ENCODE measurements at regions not wholly inside any gene's neighbourhood (a gene's known extent, or its start where the extent isn't known, plus 50 kb on each side); places are given as distances from the start of the nearest gene placed in this dataset.
A peak's percentile ranks its signal among the peaks of the same experiment; 100 is the strongest.

DNA sequence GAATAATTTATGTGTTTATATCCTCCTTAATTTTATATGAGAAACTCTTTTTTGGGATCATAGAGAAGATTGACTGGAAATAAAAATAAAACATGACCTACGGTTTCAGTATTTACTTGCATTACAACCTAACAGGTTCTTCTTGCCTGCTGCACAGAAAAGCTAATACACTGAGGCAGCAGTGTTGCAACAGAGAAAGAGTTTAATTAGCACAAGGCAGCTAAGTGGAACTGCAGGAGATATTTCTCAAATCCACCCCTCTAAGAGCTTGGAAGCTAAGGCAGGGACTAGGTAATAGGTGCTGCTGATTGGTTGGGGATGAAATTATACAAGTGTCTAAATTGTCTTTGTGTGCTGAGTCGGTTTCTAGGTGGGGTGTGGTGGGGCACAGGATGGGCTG, 380.9 kb downstream of the DIRAS2 start:
- H3K4me3 ChIP-seq (ENCODE audit: low read depth, low read length) = no peak overlapping the region
- H3K9me3 ChIP-seq = no peaks in the 10 kb centered on the region
- no peaks in the 10 kb centered on the region; the same call in 1 of the 2 replicates for H3K27me3 ChIP-seq
- H3K4me1 ChIP-seq = no peaks in the 10 kb centered on the region
- H3K36me3 ChIP-seq = no peaks in the 10 kb centered on the region
- DNase-seq = no peak
- TF ChIP-seq, protein P1, sequence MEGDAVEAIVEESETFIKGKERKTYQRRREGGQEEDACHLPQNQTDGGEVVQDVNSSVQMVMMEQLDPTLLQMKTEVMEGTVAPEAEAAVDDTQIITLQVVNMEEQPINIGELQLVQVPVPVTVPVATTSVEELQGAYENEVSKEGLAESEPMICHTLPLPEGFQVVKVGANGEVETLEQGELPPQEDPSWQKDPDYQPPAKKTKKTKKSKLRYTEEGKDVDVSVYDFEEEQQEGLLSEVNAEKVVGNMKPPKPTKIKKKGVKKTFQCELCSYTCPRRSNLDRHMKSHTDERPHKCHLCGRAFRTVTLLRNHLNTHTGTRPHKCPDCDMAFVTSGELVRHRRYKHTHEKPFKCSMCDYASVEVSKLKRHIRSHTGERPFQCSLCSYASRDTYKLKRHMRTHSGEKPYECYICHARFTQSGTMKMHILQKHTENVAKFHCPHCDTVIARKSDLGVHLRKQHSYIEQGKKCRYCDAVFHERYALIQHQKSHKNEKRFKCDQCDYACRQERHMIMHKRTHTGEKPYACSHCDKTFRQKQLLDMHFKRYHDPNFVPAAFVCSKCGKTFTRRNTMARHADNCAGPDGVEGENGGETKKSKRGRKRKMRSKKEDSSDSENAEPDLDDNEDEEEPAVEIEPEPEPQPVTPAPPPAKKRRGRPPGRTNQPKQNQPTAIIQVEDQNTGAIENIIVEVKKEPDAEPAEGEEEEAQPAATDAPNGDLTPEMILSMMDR (IDR thresholded peaks at IDR 0.05; ENCODE audit: low read depth, low read length) = no peak

DNA sequence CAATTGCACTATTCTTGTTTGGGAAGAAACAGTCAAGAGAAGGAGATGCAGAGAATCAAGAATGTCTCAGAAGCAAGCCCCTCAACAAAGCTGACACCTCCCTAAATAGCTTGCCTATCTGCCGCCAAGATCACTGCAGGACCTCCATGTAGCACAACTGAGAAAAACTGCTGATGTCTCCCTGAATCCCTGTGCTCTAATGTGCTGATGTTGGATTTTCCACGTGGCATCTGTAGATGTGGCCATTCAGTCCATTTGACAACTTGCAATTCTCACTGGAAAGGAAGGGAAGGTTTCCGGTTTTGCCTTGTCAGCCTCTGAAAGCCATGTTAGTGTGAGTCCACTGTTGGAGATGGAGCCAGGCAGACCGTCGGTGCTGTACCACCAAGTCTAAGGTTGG, 374.0 kb downstream of the DIRAS2 start:
- H3K27me3 ChIP-seq = no peaks in the 10 kb centered on the region; the same call in 1 of the 2 replicates
- H3K4me3 ChIP-seq (ENCODE audit: low read depth, low read length) = no peak overlapping the region
- no peaks in the 10 kb centered on the region; the same call in 1 of the 2 replicates for H3K9me3 ChIP-seq
- no peaks in the 10 kb centered on the region for H3K36me3 ChIP-seq
- no peaks in the 10 kb centered on the region for H3K4me1 ChIP-seq
- no peak for DNase-seq
- TF ChIP-seq, protein P1 (IDR thresholded peaks at IDR 0.05; ENCODE audit: low read depth, low read length) = no peak

DNA sequence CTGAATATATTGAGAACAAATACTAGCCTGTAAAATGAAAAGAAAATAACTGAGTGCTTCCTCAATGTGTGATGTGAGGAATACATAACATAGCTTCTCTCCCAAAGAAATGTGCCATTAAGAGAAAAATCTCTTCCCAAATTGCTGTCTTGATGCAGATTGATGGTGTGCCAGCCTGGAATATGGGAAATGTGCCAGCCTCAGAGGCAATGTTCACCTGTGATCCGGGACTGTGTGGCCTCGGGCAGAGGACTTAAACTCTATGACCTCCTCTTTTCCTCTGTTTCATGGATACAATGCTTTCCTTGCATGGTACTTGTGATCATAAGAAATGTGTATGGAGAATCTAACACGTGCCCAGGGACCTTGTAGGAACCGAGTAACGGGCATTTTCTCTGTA, 370.9 kb downstream of the DIRAS2 start:
- H3K9me3 ChIP-seq = no peaks in the 10 kb centered on the region; the same call in 1 of the 2 replicates
- H3K27me3 ChIP-seq = no peaks in the 10 kb centered on the region; the same call in 1 of the 2 replicates
- no peak for DNase-seq
- H3K4me3 ChIP-seq (ENCODE audit: low read depth, low read length) = no peak overlapping the region
- H3K36me3 ChIP-seq = no peaks in the 10 kb centered on the region
- TF ChIP-seq, protein P1 (IDR thresholded peaks at IDR 0.05; ENCODE audit: low read depth, low read length) = no peak
- no peaks in the 10 kb centered on the region for H3K4me1 ChIP-seq

DNA sequence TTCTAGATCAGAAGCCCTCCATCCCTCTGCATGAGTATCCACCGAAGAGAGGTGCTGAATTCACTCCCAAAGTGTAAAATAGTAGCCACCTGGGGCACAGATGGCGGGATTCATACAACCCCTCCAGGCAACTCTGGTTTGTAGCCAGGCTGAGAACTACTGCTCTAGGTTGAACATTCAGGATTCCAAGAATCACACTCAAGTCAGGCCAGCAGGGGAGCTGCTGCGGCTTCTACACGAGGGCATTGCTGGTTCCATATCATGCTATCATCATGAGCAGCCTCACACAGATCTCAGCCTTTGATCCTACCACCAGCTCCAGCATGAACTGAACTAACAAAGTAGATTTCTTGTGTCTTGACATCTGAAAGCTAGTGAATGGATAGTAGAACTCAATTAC, 367.9 kb downstream of the DIRAS2 start:
- Histone ChIP-seq H3K9me3 (no peaks in the 10 kb centered on the region; the same call in 1 of the 2 replicates), H3K27me3 (no peaks in the 10 kb centered on the region; the same call in 1 of the 2 replicates), H3K4me1 (no peaks in the 10 kb centered on the region), H3K4me3 (ENCODE audit: low read depth, low read length) (no peak overlapping the region), H3K36me3 (no peaks in the 10 kb centered on the region)
- DNase-seq = no peak
- TF ChIP-seq, protein P1 (IDR thresholded peaks at IDR 0.05; ENCODE audit: low read depth, low read length) = peak; percentile 23; the same call in 1 of the 2 replicates

DNA sequence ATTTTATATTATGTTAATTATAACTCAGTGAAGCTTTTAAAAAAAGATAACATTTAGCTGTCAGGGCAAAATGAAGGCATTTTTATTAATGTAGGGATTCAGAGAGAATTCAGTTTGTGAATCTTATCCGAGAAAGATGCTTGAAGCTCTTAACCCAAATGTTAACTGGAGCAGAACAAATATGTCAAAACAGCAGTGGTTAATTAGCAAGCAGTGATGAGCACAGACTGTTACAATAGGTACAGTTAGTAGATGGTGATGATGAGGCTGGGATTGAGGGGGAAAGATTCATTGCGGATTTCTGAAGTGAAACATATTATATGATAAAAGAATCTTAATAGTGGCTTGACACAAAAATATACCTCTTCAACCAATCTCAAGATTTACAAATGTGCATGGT, 356.7 kb downstream of the DIRAS2 start:
- TF ChIP-seq, protein P1 (IDR thresholded peaks at IDR 0.05; ENCODE audit: low read depth, low read length) = no peak
- no peak for DNase-seq
- no peaks in the 10 kb centered on the region for H3K27me3 ChIP-seq

DNA sequence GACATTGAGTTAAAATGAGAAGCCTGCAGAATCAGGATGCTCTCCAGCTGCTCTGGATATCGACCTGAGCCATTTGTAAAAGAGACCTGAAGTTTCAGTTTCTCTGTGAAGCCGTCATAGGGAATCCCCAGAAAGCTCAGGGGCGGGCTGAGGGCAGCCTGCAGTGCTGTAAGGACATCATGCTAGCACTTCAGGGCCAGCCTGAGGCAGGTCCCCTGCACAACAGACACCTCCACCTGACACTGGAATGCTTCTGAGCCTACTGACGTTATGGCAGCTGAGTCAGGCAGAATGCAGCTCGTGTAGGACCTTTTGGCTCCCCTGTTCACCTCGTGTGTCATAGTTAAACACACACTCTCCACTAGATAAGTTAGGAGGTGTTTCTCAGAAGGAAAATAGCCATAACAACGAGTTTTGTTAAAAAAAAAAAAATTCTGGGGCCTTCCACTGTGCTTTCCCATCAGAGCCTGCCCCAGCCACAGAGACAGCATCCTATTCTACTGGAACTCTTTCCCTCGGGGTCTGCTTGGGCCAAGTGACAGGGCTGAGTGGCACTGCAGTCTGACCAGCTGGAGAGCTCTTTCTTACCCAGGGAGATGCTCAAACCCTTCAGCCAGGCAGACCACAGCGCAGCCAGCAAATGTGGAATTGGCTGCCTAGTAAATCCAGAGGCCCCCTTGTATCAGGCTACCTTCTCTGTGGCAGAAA, 354.9 kb downstream of the DIRAS2 start:
- Histone ChIP-seq H3K27me3 (no peaks in the 10 kb centered on the region), H3K36me3 (no peaks in the 10 kb centered on the region), H3K4me3 (ENCODE audit: low read depth, low read length) (no peak overlapping the region), H3K9me3 (no peaks in the 10 kb centered on the region), H3K4me1 (no peaks in the 10 kb centered on the region)
- DNase-seq = no peak
- TF ChIP-seq, protein P1 (IDR thresholded peaks at IDR 0.05; ENCODE audit: low read depth, low read length) = no peak

More for the DNA sequence above, 356.7 kb downstream of the DIRAS2 start:
- no peak overlapping the region for H3K4me3 ChIP-seq (ENCODE audit: low read depth, low read length)
- no peaks in the 10 kb centered on the region for H3K36me3 ChIP-seq
- H3K4me1 ChIP-seq = no peaks in the 10 kb centered on the region
- no peaks in the 10 kb centered on the region for H3K9me3 ChIP-seq
